Endothelial cell of umbilical vein (primary cell): ENCODE measurements at regions not wholly inside any gene's neighbourhood (a gene's known extent, or its start where the extent isn't known, plus 50 kb on each side); places are given as distances from the start of the nearest gene placed in this dataset.

ENCODE experiments used
- BruUV-seq: library from RNA; stranded (reverse); fragments of 400-500 nt; replicated peaks from 2 replicates; lab custom pipeline; 2021; lab: Mats Ljungman, UMichigan
- CTCF ChIA-PET: fragments of 300-600, 350-600 bp; sonication (Branson Sonifier 250); formaldehyde crosslinking; loops from one replicate; lab custom pipeline; 2021; ENCODE audit warnings: antibody characterized with exemption, inconsistent platforms; lab: Charles Lee
- POLR2A ChIA-PET: fragments of 300-600, 350-600 bp; sonication (Branson Sonifier 250); formaldehyde crosslinking; loops from one replicate; lab custom pipeline; 2021; ENCODE audit warnings: antibody characterized with exemption, inconsistent platforms; lab: Charles Lee
- DNase-seq: peaks from one replicate; pipeline ENCODE4 v3.0.0-alpha.2; 2011; ENCODE audit warnings: low read depth, low spot score
- FAIRE-seq: peaks from 2 replicates; lab custom pipeline; 2011; peaks lifted over from hg19 to GRCh38; lab: Jason Lieb, UNC
- H2AFZ ChIP-seq: 2 replicates; pipeline ENCODE4 v1.6.0; 2012; ENCODE audit warnings: low read depth, low read length, control low read depth, inconsistent platforms
- H3K27ac ChIP-seq: 2 replicates; pipeline ENCODE4 v1.5.1; 2011; ENCODE audit warnings: low read depth, mild to moderate bottlenecking, control low read depth, low read length, moderate library complexity; ENCODE audit not compliant: insufficient read depth
- H3K27me3 ChIP-seq, 2 experiments: 2 replicates each; pipeline versions ENCODE4 v1.6.0 to v1.6.1; 2011; ENCODE audit warnings: low read length in 2 of 2, mixed read lengths in 1 of 2; ENCODE audit not compliant: control insufficient read depth in 2 of 2, insufficient read depth in 2 of 2
- H3K36me3 ChIP-seq, 2 experiments: 2 replicates in 1 of 2; 3 replicates in 1 of 2; pipeline ENCODE4 v1.5.1; 2011; ENCODE audit warnings: low read length in 2 of 2, mild to moderate bottlenecking in 1 of 2, moderate library complexity in 1 of 2; ENCODE audit not compliant: control insufficient read depth in 2 of 2, insufficient read depth in 2 of 2; ENCODE audit errors: extremely low read depth in 1 of 2
- H3K4me1 ChIP-seq: 3 replicates; pipeline ENCODE4 v1.5.1; 2011; ENCODE audit warnings: mild to moderate bottlenecking, low read length; ENCODE audit not compliant: control insufficient read depth, insufficient read depth; ENCODE audit errors: extremely low read depth
- H3K4me2 ChIP-seq: 2 replicates; pipeline ENCODE4 v1.6.1; 2011; ENCODE audit warnings: low read length, control low read depth, mixed read lengths; ENCODE audit not compliant: insufficient read depth
- H3K4me3 ChIP-seq, 3 experiments: fragments of 200-600 bp in 1 of 3; sonication (generic), shearing (Covaris generic) in 1 of 3; replicated peaks in 1 of 3; 2 replicates each; pipeline ENCODE4 v1.5.1; 2011 to 2016; ENCODE audit warnings: control low read depth in 3 of 3, low read length in 3 of 3, mild to moderate bottlenecking in 2 of 3, inconsistent platforms in 1 of 3, low read depth in 1 of 3, moderate library complexity in 1 of 3; ENCODE audit not compliant: insufficient read depth in 1 of 3
- H3K79me2 ChIP-seq: 2 replicates; pipeline ENCODE4 v1.6.0; 2012; ENCODE audit warnings: low read length, inconsistent platforms; ENCODE audit not compliant: control insufficient read depth, insufficient read depth
- H3K9ac ChIP-seq: replicated peaks from 2 replicates; pipeline ENCODE3; 2011; ENCODE audit warnings: low read length, control low read depth; ENCODE audit not compliant: insufficient read depth; ENCODE audit errors: extremely low read depth
- H3K9me1 ChIP-seq: replicated peaks from 3 replicates; pipeline ENCODE4 v1.6.0; 2011; ENCODE audit warnings: mild to moderate bottlenecking, low read length; ENCODE audit not compliant: control insufficient read depth, insufficient read depth; ENCODE audit errors: extremely low read depth
- H3K9me3 ChIP-seq: replicated peaks from 2 replicates; pipeline ENCODE4 v1.5.1; 2012; ENCODE audit warnings: low read length, inconsistent platforms; ENCODE audit not compliant: control insufficient read depth, insufficient read depth
- H4K20me1 ChIP-seq: replicated peaks from 2 replicates; pipeline ENCODE3; 2011; ENCODE audit warnings: mild to moderate bottlenecking, low read length; ENCODE audit not compliant: control insufficient read depth, insufficient read depth; ENCODE audit errors: extremely low read depth
- CTCF ChIP-seq, 2 donors: IDR thresholded peaks; 1 replicate in 1 of 2; 2 replicates in 1 of 2; pipeline ENCODE4 v1.5.1; 2011; ENCODE audit warnings: low read length in 2 of 2, mild to moderate bottlenecking in 2 of 2, moderate library complexity in 2 of 2, control low read depth in 1 of 2, inconsistent platforms in 1 of 2, low read depth in 1 of 2; ENCODE audit not compliant: insufficient read depth in 1 of 2; ENCODE audit errors: extremely low read depth in 1 of 2
- EZH2 ChIP-seq: IDR thresholded peaks from 2 replicates; pipeline ENCODE4 v1.6.1; 2012; ENCODE audit warnings: borderline replicate concordance, low read depth, mild to moderate bottlenecking, moderate library complexity, low read length, inconsistent platforms; ENCODE audit not compliant: severe bottlenecking
- FOS ChIP-seq: IDR thresholded peaks from 2 replicates; pipeline ENCODE4 v1.6.1; 2011; ENCODE audit warnings: mild to moderate bottlenecking, low read length, moderate library complexity, borderline replicate concordance; ENCODE audit not compliant: insufficient read depth
- GATA2 ChIP-seq: IDR thresholded peaks from 2 replicates; pipeline ENCODE4 v1.7.0; 2011; ENCODE audit warnings: low read depth, mild to moderate bottlenecking, moderate library complexity, mixed read lengths, low read length; ENCODE audit not compliant: insufficient read length, insufficient read depth
- JUN ChIP-seq: IDR thresholded peaks from 2 replicates; pipeline ENCODE4 v1.6.1; 2011; ENCODE audit warnings: borderline replicate concordance, low read depth; ENCODE audit not compliant: insufficient read length, insufficient read depth
- MAX ChIP-seq: IDR thresholded peaks from 2 replicates; pipeline ENCODE4 v1.6.1; 2011; ENCODE audit not compliant: insufficient read depth, insufficient read length
- MYC ChIP-seq: IDR thresholded peaks from one replicate; pipeline ENCODE4 v1.6.1; 2011; ENCODE audit warnings: mild to moderate bottlenecking, low read depth, low read length
- POLR2A ChIP-seq: IDR thresholded peaks from 2 replicates; pipeline ENCODE4 v1.6.1; 2012; ENCODE audit warnings: low read depth, mild to moderate bottlenecking, control low read depth, low read length
- dilution Hi-C: fragments of 300-500 bp; cut with MboI; formaldehyde crosslinking; loops from one replicate; pipeline ENCODE4 v1.15.0; 2019; ENCODE audit warnings: low sequenced_read_pairs; ENCODE audit not compliant: extremely low pct_ligation_motif_present
- intact Hi-C: fragments of 100-400 bp; cut with micrococcal nuclease; formaldehyde crosslinking; loops from one replicate; pipeline ENCODE4 v1.10.0; 2022

DNA sequence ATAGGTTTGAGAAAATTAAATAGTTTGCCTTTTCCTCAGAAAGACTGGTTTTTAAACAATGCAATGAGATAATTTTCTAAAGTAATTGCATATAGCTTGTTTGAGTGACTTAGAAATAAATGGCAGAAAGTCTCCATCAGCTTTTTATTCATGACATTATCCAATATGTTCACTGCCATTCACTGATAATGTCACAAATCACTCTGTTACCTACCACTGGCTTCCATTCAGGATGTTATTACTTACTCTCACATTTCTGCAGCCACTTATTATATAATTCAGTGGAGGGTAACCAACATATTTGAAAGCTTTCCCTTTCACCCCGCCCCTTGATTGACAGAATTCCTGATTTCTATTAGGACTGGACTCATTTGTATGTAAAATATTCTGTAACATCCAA, 1583.5 kb downstream of the PCDH18 start:
- dilution Hi-C loops: no loop called here
- FAIRE-seq (no peak), DNase-seq (no peak)

More for the DNA sequence above, 1583.5 kb downstream of the PCDH18 start:
- Histone ChIP-seq H3K9ac (no peak overlapping the region), H3K4me2 (no peak overlapping the region), H3K9me3 (no peaks in the 10 kb centered on the region), H2AFZ (no peak overlapping the region), H3K9me1 (no peaks in the 10 kb centered on the region), H3K36me3 (no peaks in the 10 kb centered on the region), H3K4me1 (no peaks in the 10 kb centered on the region), H3K79me2 (no peaks in the 10 kb centered on the region), H3K4me3 (no peak overlapping the region), H3K27ac (no peak overlapping the region), H4K20me1 (no peaks in the 10 kb centered on the region), H3K27me3 (no peaks in the 10 kb centered on the region)
- ChIA-PET POLR2A (no interaction called here), CTCF (interaction anchor here (0.8 kb wide), 1 partner anchor 17 kb away, joined by 3 read pairs; no protein-coding TSS in a partner anchor)
- TF ChIP-seq CTCF (IDR thresholded peaks at IDR 0.05; ENCODE audit: extremely low read depth in 1 of 2, insufficient read depth in 1 of 2, low read depth in 1 of 2, low read length in 2 of 2) (no peak), POLR2A (no peak), JUN (no peak), EZH2 (no peak), GATA2 (no peak), FOS (no peak), MAX (no peak), MYC (no peak)
- intact Hi-C loops: no loop called here
- no TSS peak for BruUV-seq
